ENCODE measurements at regions not wholly inside any gene's neighbourhood (a gene's known extent, or its start where the extent isn't known, plus 50 kb on each side); places are given as distances from the start of the nearest gene placed in this dataset.

DNA sequence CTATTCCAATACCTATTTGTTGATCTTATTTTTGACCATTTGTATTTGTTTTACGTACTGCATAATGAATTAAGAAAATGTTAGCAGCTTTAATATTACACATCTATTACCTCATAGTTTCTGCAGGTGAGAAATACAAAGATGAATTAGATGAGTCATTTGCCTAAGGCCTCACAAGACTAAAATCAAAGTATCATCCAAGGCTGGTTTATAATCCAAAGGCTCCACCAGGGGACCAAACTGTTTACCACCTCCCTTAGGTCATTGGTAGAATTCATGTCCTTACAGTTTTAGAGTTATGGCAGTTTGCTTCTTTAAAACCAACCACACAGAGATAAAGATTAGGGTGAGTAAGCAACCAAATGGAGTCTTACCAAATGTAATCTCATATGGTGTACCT, 848.1 kb downstream of the SLITRK6 start:
- TF ChIP-seq, protein P1, sequence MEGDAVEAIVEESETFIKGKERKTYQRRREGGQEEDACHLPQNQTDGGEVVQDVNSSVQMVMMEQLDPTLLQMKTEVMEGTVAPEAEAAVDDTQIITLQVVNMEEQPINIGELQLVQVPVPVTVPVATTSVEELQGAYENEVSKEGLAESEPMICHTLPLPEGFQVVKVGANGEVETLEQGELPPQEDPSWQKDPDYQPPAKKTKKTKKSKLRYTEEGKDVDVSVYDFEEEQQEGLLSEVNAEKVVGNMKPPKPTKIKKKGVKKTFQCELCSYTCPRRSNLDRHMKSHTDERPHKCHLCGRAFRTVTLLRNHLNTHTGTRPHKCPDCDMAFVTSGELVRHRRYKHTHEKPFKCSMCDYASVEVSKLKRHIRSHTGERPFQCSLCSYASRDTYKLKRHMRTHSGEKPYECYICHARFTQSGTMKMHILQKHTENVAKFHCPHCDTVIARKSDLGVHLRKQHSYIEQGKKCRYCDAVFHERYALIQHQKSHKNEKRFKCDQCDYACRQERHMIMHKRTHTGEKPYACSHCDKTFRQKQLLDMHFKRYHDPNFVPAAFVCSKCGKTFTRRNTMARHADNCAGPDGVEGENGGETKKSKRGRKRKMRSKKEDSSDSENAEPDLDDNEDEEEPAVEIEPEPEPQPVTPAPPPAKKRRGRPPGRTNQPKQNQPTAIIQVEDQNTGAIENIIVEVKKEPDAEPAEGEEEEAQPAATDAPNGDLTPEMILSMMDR (IDR thresholded peaks at IDR 0.05): no peak
- no peak for TF ChIP-seq POLR2A (IDR thresholded peaks at IDR 0.05)

Data from adrenal gland (tissue), 5 donors.